GM13977 (cell line): ENCODE measurements at regions not wholly inside any gene's neighbourhood (a gene's known extent, or its start where the extent isn't known, plus 50 kb on each side); places are given as distances from the start of the nearest gene placed in this dataset.
"Not testable (repeated sequence)": the region's sequence is repeated elsewhere in the genome, so short reads cannot be mapped to it uniquely, and the experiment has no call there.

Experiments
- DNase-seq: peaks from one replicate; pipeline ENCODE4 v3.0.0; 2012; ENCODE audit warnings: low spot score
- in situ Hi-C: fragments of 300-500 bp; cut with MboI; formaldehyde crosslinking; loops from one replicate; pipeline ENCODE4 v1.12.0; 2022; ENCODE audit warnings: low sequenced_read_pairs, low pct_unique_long_range_greater_than_20kb, mixed read lengths, inconsistent platforms; ENCODE audit not compliant: unreplicated experiment
- TF ChIP-seq, protein P1 (sequence below): IDR thresholded peaks from 2 replicates; pipeline ENCODE4 v1.5.1; 2012; ENCODE audit warnings: mild to moderate bottlenecking, control low read depth; ENCODE audit not compliant: insufficient read depth; ENCODE audit errors: extremely low read depth, missing control alignments

DNA sequence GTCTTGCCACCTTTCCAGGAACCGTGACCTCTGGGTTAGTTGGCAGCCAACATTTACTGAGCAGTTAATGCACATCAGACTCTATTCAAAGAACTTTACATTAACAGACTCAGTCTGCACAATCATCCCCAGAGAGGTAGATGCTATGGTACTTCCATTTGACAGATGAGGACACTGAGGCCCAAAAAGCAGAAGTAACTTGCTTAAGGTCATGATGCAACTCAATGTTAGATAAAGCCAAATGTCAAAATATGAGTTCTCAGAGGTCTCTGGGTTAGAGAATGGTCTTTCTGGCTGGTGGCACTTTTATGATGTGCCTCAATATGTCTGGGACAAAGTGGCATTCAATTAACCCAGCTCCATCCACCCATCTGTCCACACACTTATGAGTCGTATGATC, 450.0 kb downstream of the MIAT start:
- in situ Hi-C loops, result no loop called here
- no peak for DNase-seq
- TF ChIP-seq, protein P1, sequence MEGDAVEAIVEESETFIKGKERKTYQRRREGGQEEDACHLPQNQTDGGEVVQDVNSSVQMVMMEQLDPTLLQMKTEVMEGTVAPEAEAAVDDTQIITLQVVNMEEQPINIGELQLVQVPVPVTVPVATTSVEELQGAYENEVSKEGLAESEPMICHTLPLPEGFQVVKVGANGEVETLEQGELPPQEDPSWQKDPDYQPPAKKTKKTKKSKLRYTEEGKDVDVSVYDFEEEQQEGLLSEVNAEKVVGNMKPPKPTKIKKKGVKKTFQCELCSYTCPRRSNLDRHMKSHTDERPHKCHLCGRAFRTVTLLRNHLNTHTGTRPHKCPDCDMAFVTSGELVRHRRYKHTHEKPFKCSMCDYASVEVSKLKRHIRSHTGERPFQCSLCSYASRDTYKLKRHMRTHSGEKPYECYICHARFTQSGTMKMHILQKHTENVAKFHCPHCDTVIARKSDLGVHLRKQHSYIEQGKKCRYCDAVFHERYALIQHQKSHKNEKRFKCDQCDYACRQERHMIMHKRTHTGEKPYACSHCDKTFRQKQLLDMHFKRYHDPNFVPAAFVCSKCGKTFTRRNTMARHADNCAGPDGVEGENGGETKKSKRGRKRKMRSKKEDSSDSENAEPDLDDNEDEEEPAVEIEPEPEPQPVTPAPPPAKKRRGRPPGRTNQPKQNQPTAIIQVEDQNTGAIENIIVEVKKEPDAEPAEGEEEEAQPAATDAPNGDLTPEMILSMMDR, result no peak

DNA sequence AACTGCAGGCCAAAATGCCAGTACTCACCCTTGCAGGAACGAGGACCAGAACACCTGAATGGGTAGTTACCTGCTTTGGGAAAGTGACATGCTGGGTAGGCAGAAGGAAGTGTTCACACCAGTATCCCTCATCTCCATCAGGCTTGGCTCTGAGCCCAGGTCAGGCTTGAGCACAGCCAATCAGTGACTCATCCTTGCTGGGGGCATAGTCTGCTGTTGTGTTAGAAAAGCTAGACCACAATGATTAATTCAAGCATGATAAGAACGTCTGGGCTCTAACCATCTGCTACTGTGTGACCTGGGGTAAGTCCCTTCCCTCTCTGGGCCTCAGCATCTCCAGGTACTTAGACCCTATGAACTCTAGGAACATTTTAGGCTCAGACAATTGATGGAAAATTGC, 450.4 kb downstream of the MIAT start:
- DNase-seq, result no peak
- TF ChIP-seq, protein P1, result no peak
- in situ Hi-C loops, result no loop called here

DNA sequence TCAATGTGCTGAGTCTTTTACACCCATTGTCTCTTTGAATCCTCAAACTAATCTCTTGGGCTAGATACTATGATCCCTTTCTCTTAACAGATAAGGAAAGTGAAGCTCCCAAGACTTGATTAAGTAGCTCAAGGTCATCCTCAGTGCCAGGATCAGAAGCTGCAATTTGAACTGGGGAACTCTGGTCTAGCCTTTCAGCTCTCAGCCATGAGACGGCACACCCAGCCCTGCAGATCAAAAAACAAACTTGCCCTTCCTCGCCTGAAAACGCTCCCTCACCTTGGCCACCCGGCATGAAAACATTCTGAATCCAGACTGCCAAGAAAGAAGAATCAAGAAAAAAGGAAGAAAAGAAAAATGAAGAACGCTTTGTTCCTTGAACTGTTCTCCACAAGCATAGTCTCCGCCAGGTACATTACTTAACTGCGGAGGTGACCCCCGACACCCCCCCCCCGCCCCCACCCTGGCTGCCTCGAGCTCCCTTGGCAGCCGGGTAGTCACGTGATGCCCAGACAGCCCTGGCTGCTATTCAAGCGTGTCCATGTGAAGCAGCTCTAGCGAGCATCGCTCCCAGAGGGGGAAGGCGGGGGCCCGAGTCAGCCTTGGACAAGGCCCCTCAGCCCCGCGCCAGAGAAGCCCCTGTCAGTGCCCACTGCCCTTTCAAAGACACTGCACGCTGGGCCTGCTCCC, 451.2 kb downstream of the MIAT start:
- no peak for DNase-seq
- TF ChIP-seq, protein P1, result no peak
- in situ Hi-C loops, result no loop called here

DNA sequence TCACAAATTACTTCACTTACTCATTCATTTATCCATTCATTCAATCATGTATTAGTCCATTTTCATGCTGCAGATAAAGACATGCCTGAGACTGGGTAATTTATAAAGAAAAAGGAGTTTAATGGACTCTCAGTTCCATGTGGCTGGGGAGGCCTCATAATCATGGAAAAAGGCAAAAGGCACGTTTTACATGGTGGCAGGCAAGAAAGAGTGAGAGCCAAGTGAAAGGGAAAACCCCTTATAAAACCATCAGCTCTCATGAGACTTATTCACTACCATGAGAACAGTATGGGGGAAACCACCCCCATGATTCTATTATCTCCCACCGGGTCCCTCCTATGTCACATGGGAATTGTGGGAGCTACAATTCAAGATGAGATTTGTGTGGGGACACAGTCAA, 452.0 kb downstream of the MIAT start:
- in situ Hi-C loops, DNase-seq: not testable (repeated sequence)

DNA sequence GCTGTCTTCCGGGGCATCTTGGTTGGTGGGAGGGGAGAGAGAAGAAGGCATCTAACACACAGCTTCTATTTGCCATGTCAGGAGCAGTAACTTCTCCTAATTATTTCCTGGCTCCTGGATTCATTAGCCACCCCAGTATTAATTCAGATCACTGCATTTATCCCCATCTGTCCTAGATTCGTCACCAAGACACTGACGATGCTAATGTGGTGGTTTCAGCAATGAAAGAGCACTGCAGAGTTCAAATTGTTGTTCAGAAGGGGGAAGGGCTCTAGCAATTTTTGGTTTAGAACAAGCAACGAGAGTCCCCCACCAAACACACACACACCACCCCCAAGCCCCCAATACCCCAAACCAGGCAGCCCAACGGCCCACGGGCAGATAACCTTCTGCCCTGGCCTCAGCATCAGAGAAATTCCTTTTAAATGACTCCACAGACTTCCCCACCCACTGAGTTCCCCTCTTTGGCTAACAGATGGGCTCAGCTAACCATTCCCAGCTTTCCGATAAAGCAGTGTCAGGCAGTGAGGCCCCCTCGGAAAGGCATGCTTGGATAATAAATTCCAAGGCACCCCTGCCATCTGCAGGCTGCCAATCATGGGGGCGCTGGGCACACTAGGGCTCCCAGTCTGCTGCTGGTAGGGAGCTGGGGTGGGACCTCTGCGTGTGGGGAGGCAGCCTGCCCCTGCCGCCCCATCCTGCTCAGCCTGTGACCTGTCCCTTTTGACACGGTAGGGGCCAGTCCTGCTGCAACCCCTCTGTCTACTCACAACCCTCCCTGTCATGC, 453.5 kb downstream of the MIAT start:
- in situ Hi-C loops, result no loop called here
- no peak for DNase-seq
- TF ChIP-seq, protein P1, result no peak

DNA sequence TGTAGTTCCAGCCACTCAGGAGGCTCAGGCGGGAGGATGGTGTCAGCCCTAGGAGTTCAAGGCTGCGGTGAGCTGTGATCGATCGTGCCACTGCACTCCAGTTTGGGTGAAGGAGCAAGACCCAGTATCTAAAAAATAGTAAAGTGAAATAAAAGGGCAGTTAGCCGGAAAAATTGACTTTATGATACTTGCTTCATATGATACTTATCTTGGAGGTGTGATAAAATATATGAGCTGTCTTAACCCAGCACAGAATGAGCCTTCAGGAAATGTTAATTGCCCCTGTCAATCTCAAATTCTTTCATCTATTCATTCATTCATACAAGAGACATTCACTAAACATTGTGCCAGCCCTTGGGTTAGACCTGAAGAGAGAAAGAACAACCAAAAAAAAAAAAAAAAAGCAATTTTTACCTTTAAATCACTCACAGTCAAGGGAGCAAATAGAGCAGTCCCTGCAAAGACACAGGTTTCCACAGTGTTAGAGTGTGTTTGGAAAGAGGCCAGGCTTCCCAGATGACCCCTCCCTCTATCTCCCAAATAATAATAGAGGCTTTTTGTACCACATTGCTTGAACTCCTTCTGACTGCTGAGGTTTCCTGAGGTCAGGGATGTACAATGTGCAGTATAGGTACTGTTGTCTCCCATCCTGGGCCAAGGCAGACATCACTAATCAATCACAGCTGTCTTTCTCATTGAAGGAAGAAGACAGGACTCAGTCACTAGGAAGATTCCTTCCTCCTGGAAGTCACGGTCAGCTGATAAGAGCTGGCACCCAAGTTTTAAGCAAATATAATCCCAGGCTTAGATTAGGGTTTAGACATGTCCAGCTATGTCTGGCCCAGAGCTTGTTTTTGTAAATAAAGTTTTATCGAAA, 454.6 kb downstream of the MIAT start:
- no peak for DNase-seq
- TF ChIP-seq, protein P1, result no peak
- in situ Hi-C loops, result no loop called here
